ENCODE measurements at regions not wholly inside any gene's neighbourhood (a gene's known extent, or its start where the extent isn't known, plus 50 kb on each side); places are given as distances from the start of the nearest gene placed in this dataset.

DNA sequence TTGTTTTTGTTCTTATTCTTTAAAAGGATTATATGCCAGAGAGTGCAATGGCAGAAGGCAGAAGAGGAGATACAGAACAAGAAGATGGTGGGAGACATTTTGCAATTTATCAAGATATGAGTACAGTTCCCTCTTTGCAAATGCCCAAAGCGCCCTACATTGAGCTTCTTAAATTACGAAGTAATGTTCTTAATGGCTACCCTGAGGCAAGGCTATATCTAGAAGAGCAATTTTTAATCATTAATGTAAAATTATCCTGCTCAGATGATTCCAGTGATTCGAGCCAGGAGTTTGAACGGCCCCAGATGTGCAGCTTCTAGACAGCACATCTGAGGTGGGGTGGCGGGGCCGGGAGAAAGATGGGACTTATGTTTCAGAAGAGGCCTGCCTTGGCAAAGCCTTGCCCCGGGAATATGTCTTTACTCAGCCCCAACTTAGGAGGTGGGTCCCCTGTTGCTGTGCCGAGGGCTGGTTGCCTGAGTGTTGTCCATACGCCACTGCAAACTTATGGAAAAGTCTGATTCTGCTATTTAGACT is 84.9 kb upstream of the MLN start:
- TF ChIP-seq BACH1 (IDR thresholded peaks at IDR 0.05; ENCODE audit: borderline replicate concordance), result no peak
- WGBS (ENCODE audit: insufficient coverage, insufficient replicate concordance, low lambda C conversion rate, missing lambda C conversion rate), result 17% methylated on average over 9 of the region's 9 CpGs
- intact Hi-C loops (cut with micrococcal nuclease; ENCODE audit: unreplicated experiment) (no loop called here), in situ Hi-C loops (cut with MboI) (no loop called here)
- no peaks in the 10 kb centered on the region; the same call in 2 of the 3 replicates for H3K9me3 ChIP-seq (replicated peaks; ENCODE audit: control insufficient read depth, insufficient read depth, low read length)
- H3K27ac ChIP-seq (ENCODE audit: control insufficient read depth, insufficient read depth), result no peak overlapping the region
- DNase-seq (ENCODE audit: low read depth, low spot score) (no peak), ATAC-seq (no peak), FAIRE-seq (no peak)
- no peaks in the 10 kb centered on the region for H4K20me1 ChIP-seq (ENCODE audit: control insufficient read depth, insufficient read depth)
- H3K79me2 ChIP-seq (ENCODE audit: control insufficient read depth, insufficient read depth, low read length), result no peaks in the 10 kb centered on the region
- H2AFZ ChIP-seq (ENCODE audit: control insufficient read depth, low read depth, low read length), result no peak overlapping the region
- SMC1A ChIA-PET (ENCODE audit: uncharacterized antibody, unreplicated experiment), result no interaction called here
- H3K27me3 ChIP-seq (replicated peaks in 1 of 2; ENCODE audit: control insufficient read depth in 2 of 2, insufficient read depth in 2 of 2, low read length in 1 of 2), result peaks cover 4 to 9% of the 10 kb centered on the region in 2 experiments; a peak in 3 of 4 replicates
- no peak overlapping the region for H3K4me3 ChIP-seq
- H3K9ac ChIP-seq (ENCODE audit: control insufficient read depth, insufficient read depth, low read length), result no peak overlapping the region
- H3K4me1 ChIP-seq (ENCODE audit: control insufficient read depth, insufficient read depth, low read length), result no peaks in the 10 kb centered on the region
- POLR2A ChIA-PET, result no interaction called here
- H3K4me2 ChIP-seq (ENCODE audit: control insufficient read depth, insufficient read depth), result no peak overlapping the region
- H3K36me3 ChIP-seq (ENCODE audit: control insufficient read depth in 2 of 2, insufficient read depth in 2 of 2, low read length in 1 of 2), result no peaks in the 10 kb centered on the region
- CTCF ChIA-PET, result no interaction called here
- RAD21 ChIA-PET (ENCODE audit: unreplicated experiment), result no interaction called here
- BruUV-seq (replicated peaks), result no TSS peak

DNA sequence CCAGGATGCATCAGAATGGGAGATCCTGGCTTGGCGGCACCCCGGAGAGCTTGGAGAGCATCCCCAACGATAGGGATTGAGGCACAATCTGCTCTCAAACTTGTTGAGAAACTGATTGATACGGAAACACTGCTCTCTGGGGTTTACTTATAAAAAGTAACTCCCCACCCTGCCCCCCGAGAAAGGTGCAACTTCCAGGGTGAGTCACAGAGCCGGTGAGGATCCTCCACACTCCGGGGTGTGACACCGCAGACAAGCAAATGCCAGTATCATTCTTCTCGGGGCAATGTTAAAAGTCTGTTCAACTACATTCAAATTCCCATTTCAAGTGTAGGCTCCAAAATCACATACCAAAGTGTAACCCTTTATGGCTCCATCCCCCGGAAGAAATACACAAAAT is 84.4 kb upstream of the MLN start:
- in situ Hi-C loops (cut with MboI) (no loop called here), intact Hi-C loops (cut with micrococcal nuclease; ENCODE audit: unreplicated experiment) (no loop called here)
- Histone ChIP-seq H4K20me1 (ENCODE audit: control insufficient read depth, insufficient read depth) (no peaks in the 10 kb centered on the region), H3K4me3 (no peak overlapping the region), H3K36me3 (ENCODE audit: control insufficient read depth in 2 of 2, insufficient read depth in 2 of 2, low read length in 1 of 2) (no peaks in the 10 kb centered on the region), H3K9ac (ENCODE audit: control insufficient read depth, insufficient read depth, low read length) (no peak overlapping the region), H3K79me2 (ENCODE audit: control insufficient read depth, insufficient read depth, low read length) (no peaks in the 10 kb centered on the region), H3K27ac (ENCODE audit: control insufficient read depth, insufficient read depth) (no peak overlapping the region), H3K9me3 (replicated peaks; ENCODE audit: control insufficient read depth, insufficient read depth, low read length) (no peaks in the 10 kb centered on the region; the same call in 2 of the 3 replicates), H3K27me3 (replicated peaks in 1 of 2; ENCODE audit: control insufficient read depth in 2 of 2, insufficient read depth in 2 of 2, low read length in 1 of 2) (peaks cover 4 to 9% of the 10 kb centered on the region in 2 experiments; a peak in 3 of 4 replicates), H3K4me1 (ENCODE audit: control insufficient read depth, insufficient read depth, low read length) (no peaks in the 10 kb centered on the region), H2AFZ (ENCODE audit: control insufficient read depth, low read depth, low read length) (no peak overlapping the region), H3K4me2 (ENCODE audit: control insufficient read depth, insufficient read depth) (no peak overlapping the region)
- 49% methylated on average over 10 of the region's 10 CpGs for WGBS (ENCODE audit: insufficient coverage, insufficient replicate concordance, low lambda C conversion rate, missing lambda C conversion rate)
- FAIRE-seq (no peak), DNase-seq (ENCODE audit: low read depth, low spot score) (no peak), ATAC-seq (no peak)
- TF ChIP-seq PAX5 (IDR thresholded peaks at IDR 0.05; ENCODE audit: borderline replicate concordance, low read depth, low read length) (no peak), SP1 (IDR thresholded peaks at IDR 0.05; ENCODE audit: low read depth, low read length) (no peak), FOXM1 (IDR thresholded peaks at IDR 0.05; ENCODE audit: low read depth, low read length) (no peak), ZNF24 (IDR thresholded peaks at IDR 0.05) (no peak), CHD1 (IDR thresholded peaks at IDR 0.05; ENCODE audit: low read depth, low read length) (no peak), NR2F1 (conservative IDR thresholded peaks at IDR 0.05) (no peak), SMAD1 (IDR thresholded peaks at IDR 0.05; ENCODE audit: low read depth, partially characterized antibody) (no peak), MYB (IDR thresholded peaks at IDR 0.05; ENCODE audit: borderline replicate concordance, low read depth, low read length) (no peak), NR2C2 (IDR thresholded peaks at IDR 0.05; ENCODE audit: borderline replicate concordance, control insufficient read depth, insufficient read length, low read depth) (no peak), EED (IDR thresholded peaks at IDR 0.05; ENCODE audit: low read depth) (no peak), CBX3 (IDR thresholded peaks at IDR 0.05; ENCODE audit: borderline replicate concordance, low read depth) (no peak), SREBF1 (IDR thresholded peaks at IDR 0.05; ENCODE audit: low read length) (no peak)
- TF ChIP-seq, protein P1, sequence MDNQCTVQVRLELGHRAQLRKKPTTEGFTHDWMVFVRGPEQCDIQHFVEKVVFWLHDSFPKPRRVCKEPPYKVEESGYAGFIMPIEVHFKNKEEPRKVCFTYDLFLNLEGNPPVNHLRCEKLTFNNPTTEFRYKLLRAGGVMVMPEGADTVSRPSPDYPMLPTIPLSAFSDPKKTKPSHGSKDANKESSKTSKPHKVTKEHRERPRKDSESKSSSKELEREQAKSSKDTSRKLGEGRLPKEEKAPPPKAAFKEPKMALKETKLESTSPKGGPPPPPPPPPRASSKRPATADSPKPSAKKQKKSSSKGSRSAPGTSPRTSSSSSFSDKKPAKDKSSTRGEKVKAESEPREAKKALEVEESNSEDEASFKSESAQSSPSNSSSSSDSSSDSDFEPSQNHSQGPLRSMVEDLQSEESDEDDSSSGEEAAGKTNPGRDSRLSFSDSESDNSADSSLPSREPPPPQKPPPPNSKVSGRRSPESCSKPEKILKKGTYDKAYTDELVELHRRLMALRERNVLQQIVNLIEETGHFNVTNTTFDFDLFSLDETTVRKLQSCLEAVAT (IDR thresholded peaks at IDR 0.05), result no peak
- TF ChIP-seq, protein P2, sequence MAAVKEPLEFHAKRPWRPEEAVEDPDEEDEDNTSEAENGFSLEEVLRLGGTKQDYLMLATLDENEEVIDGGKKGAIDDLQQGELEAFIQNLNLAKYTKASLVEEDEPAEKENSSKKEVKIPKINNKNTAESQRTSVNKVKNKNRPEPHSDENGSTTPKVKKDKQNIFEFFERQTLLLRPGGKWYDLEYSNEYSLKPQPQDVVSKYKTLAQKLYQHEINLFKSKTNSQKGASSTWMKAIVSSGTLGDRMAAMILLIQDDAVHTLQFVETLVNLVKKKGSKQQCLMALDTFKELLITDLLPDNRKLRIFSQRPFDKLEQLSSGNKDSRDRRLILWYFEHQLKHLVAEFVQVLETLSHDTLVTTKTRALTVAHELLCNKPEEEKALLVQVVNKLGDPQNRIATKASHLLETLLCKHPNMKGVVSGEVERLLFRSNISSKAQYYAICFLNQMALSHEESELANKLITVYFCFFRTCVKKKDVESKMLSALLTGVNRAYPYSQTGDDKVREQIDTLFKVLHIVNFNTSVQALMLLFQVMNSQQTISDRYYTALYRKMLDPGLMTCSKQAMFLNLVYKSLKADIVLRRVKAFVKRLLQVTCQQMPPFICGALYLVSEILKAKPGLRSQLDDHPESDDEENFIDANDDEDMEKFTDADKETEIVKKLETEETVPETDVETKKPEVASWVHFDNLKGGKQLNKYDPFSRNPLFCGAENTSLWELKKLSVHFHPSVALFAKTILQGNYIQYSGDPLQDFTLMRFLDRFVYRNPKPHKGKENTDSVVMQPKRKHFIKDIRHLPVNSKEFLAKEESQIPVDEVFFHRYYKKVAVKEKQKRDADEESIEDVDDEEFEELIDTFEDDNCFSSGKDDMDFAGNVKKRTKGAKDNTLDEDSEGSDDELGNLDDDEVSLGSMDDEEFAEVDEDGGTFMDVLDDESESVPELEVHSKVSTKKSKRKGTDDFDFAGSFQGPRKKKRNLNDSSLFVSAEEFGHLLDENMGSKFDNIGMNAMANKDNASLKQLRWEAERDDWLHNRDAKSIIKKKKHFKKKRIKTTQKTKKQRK (IDR thresholded peaks at IDR 0.05; ENCODE audit: low read depth, low read length), result no peak
- ChIA-PET RAD21 (ENCODE audit: unreplicated experiment) (no interaction called here), POLR2A (no interaction called here), CTCF (interaction anchor here (1.0 kb wide), 1 partner anchor 136 kb away, joined by 3 read pairs; no protein-coding TSS in a partner anchor), SMC1A (ENCODE audit: uncharacterized antibody, unreplicated experiment) (no interaction called here)
- no TSS peak for BruUV-seq (replicated peaks)
